Fibroblast of mammary gland (primary cell): ENCODE measurements at regions not wholly inside any gene's neighbourhood (a gene's known extent, or its start where the extent isn't known, plus 50 kb on each side); places are given as distances from the start of the nearest gene placed in this dataset.

Experiments
- DNase-seq: peaks from one replicate; pipeline ENCODE4 v3.0.0-alpha.2; 2010; ENCODE audit warnings: low read depth
- H3K4me3 ChIP-seq: 2 replicates; pipeline ENCODE4 v1.5.1; 2011; ENCODE audit warnings: low read depth, mild to moderate bottlenecking, low read length, moderate library complexity; ENCODE audit not compliant: control insufficient read depth
- TF ChIP-seq, protein P1 (sequence below): conservative IDR thresholded peaks from 2 replicates; pipeline ENCODE4 v1.5.1; 2011; ENCODE audit warnings: low read depth, low read length, inconsistent platforms; ENCODE audit not compliant: control insufficient read depth, insufficient read depth

DNA sequence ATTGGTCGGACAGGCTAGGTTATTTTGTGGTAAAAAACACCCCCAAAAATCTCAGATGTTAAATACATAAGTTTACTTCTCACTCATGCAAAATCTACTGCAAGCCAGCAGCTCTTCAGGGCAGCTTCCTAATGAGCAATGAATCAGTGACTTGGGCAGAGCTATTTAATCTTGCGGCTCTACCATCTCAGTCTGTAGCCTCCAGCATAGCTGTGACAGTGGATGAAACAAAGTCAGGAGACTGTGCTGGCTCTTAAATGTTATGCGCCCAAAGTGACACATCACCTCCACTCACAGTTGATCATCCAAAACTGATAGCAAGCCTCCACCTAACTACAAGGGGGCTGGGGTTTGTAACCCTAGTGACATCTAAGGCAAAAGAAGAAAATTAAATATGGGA, 571.9 kb downstream of the METTL4 start:
- H3K4me3 ChIP-seq: no peak overlapping the region
- TF ChIP-seq, protein P1, sequence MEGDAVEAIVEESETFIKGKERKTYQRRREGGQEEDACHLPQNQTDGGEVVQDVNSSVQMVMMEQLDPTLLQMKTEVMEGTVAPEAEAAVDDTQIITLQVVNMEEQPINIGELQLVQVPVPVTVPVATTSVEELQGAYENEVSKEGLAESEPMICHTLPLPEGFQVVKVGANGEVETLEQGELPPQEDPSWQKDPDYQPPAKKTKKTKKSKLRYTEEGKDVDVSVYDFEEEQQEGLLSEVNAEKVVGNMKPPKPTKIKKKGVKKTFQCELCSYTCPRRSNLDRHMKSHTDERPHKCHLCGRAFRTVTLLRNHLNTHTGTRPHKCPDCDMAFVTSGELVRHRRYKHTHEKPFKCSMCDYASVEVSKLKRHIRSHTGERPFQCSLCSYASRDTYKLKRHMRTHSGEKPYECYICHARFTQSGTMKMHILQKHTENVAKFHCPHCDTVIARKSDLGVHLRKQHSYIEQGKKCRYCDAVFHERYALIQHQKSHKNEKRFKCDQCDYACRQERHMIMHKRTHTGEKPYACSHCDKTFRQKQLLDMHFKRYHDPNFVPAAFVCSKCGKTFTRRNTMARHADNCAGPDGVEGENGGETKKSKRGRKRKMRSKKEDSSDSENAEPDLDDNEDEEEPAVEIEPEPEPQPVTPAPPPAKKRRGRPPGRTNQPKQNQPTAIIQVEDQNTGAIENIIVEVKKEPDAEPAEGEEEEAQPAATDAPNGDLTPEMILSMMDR: no peak
- no peak for DNase-seq

DNA sequence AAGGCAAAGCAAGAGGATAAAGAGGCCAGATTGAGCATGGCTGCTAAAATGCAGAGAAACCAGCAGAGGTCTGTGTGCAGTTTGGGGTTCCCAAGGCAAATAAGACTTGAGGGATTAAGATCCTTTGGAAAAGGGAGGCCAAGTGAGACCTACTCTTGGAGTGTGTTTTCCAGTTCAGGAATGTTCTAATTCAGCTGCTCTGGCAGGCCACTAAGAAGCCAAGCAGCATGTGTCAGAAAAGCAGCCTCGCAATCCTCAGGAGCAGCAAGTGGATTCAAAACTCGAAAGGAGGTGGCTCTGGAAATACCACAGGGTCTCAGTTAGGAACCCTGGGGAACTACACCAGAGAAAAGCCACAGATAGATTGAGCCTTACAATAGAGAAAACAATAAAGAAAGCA, 569.2 kb downstream of the METTL4 start:
- no peak overlapping the region for H3K4me3 ChIP-seq
- TF ChIP-seq, protein P1: no peak
- DNase-seq: no peak

DNA sequence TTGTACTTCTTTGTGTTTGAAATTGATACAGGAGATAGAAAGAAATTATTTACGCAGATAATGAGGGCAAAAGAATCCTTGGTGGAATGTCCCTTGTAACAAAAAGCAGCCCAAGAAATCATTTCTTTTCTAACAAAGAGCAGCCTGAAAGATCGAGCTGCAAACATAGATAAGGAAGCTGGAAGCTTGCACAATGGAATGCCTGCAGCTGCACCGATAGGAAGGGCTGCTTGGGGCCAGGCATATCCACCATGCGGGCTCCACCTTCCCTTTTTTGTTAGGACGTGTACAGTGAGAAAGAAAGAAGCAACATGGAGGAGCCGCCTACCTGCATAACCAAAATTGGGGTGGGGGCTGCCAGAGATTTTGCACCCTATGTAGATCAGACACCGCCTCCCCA, 568.7 kb downstream of the METTL4 start:
- no peak for DNase-seq
- TF ChIP-seq, protein P1: no peak
- H3K4me3 ChIP-seq: no peak overlapping the region

DNA sequence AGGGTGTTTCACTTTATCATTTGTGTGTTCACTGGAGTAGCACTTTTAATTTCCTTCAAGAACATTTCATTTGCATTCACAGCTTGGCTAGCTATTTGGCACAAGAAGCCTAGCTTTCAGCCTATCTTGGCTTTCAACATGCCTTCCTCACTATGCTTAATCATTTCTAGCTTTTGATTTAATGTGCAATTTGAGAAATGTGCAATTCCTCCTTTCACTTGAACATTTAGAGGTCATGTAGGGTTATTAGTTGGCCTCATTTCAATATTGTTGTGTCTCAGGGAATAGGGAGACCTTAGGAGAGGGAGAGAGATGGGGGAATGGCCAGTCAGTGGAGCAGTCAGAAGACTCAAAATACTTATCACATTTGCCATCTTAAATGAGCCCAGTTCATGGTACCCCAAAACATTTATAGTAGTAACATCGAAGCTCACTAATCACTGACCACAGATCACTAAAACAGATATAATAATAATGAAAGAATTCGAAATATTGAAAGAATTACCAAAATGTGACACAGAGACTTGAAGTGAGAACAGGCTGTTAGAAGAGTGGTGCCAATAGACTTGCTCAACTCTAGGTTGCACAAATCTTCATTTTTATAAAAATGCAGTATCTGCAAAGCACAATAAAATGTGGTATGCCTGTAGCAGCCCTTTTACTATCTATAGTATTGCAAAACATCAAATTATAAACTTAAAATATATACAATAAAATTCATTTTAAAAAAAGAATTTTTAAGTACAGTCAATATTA, 561.2 kb downstream of the METTL4 start:
- no peak for DNase-seq
- TF ChIP-seq, protein P1: no peak
- no peak overlapping the region for H3K4me3 ChIP-seq

DNA sequence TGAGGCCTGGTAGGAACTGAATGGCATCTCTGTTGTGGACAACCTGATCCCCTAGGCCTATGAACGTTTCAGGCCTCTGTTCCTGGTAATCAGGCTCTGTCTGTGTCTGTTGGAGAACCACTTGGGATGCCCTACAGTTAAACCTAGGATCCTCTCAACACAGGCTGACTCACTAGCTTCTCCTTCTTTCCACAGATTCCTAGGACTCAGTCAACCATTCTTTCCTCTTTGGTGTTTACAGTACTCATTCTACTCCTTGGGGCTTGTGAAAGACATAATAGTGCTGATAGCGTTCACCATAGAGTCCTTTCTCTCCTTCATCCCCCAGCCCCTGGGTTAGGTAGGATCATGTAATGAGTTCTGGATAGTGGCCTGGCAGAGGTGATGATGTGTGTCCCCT, 544.3 kb downstream of the METTL4 start:
- DNase-seq: no peak
- H3K4me3 ChIP-seq: no peak overlapping the region
- TF ChIP-seq, protein P1: no peak

DNA sequence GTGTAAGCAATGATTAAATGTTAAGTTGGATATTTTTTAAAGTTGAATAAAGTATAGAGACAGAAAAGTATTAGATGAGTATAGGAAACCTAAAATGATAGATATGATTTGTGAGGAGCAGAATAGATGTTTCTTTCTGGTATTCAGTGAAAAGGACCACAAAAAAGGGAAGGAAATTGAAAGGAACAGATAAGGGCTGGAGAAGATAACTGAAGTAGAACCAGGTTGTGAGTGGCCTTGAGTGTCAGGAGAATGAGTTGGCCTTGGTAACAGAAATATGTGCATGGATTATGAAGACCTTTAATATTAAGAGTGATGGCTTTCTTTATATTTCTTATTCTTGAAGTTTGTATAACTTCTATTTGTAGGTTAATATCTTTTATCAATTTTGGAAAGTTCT, 543.5 kb downstream of the METTL4 start:
- no peak overlapping the region for H3K4me3 ChIP-seq
- TF ChIP-seq, protein P1: no peak
- DNase-seq: no peak

DNA sequence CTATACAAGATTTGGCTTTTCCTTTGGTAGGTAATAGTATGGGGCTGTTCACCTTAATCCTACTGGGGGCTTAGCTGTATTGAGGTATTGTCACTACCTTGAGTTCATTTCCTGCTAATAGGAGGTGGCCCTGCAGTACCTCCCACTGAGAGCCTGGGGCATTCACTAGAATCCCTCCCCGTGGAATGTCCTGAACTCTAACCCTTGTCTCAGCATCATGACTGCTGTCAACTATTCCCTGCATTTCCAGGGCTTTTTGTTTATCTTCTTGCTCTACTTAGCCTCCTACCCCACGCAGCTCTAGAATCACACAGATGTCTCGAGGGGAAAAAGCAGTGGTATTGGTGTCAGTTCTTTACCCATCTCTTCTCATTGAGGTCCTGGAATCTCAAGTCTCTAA, 542.3 kb downstream of the METTL4 start:
- TF ChIP-seq, protein P1: no peak
- no peak for DNase-seq
- H3K4me3 ChIP-seq: no peak overlapping the region
